ENCODE measurements at regions not wholly inside any gene's neighbourhood (a gene's known extent, or its start where the extent isn't known, plus 50 kb on each side); places are given as distances from the start of the nearest gene placed in this dataset.

DNA sequence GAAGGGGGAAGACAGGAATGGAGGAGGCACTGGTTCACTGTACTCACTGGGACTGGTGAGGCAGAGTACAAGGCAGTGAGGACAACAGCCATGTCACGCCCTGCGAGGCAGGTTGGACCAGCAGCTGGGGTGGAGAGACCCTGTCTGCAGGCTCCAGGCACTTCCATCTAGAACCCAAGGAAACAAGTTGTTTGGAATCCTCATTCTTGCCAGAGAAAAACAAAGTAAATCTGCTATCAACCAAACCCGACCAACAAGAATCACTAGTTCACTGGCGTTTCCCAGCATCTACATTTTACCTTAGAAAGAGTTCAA, 98.5 kb upstream of the CDYL start:
- no peak for ATAC-seq

DNA sequence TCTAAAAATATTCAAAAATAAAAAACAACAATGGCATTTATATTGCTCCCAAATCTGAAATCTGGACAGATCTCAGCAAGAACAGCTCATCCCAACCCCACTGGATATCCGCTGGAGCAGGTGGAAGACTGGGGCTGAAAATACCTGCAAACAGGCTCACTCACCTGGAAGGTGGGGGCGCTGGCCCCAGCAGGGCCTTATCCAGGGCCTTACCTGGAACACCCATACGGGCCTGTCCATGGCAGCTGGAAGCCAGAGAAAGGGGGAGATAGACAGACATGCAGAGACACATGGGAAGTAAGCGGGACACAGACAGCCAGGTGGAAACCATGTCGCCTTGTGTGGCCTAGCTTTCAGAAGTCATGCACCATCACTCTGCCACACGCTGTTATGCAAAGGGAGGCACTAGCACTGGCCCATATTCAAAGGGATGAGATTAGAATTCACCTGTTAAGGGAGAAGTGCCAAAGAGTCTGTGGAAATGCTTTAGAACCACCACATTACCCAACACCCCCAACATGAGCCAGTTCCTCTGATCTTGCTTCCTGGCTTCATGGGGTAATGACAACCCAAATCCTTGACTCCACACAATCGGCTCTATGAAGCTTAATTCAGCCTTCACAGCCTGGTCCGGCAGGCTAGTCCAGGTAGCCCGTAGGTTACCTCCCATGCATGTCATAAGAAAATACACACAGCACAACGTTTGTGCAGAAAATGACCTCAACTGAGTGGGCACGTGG, 99.0 kb upstream of the CDYL start:
- no peak for ATAC-seq
- TF ChIP-seq, protein P1, sequence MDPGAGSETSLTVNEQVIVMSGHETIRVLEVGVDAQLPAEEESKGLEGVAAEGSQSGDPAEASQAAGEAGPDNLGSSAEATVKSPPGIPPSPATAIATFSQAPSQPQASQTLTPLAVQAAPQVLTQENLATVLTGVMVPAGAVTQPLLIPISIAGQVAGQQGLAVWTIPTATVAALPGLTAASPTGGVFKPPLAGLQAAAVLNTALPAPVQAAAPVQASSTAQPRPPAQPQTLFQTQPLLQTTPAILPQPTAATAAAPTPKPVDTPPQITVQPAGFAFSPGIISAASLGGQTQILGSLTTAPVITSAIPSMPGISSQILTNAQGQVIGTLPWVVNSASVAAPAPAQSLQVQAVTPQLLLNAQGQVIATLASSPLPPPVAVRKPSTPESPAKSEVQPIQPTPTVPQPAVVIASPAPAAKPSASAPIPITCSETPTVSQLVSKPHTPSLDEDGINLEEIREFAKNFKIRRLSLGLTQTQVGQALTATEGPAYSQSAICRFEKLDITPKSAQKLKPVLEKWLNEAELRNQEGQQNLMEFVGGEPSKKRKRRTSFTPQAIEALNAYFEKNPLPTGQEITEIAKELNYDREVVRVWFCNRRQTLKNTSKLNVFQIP (CRISPR knock-in tag; IDR thresholded peaks at IDR 0.05; ENCODE audit: borderline replicate concordance, low read depth): no peak
- TF ChIP-seq ARNTL (CRISPR knock-in tag; IDR thresholded peaks at IDR 0.05; ENCODE audit: borderline replicate concordance, low read depth) (no peak), TCF4 (CRISPR knock-in tag; IDR thresholded peaks at IDR 0.05; ENCODE audit: borderline replicate concordance) (no peak), ZNF565 (CRISPR knock-in tag; conservative IDR thresholded peaks at IDR 0.05; ENCODE audit: low read depth) (no peak), ZFP3 (CRISPR knock-in tag; IDR thresholded peaks at IDR 0.05) (no peak)

More for the DNA sequence above, 98.5 kb upstream of the CDYL start:
- TF ChIP-seq ESRRG (CRISPR knock-in tag; IDR thresholded peaks at IDR 0.05): no peak
- TF ChIP-seq, protein P2, sequence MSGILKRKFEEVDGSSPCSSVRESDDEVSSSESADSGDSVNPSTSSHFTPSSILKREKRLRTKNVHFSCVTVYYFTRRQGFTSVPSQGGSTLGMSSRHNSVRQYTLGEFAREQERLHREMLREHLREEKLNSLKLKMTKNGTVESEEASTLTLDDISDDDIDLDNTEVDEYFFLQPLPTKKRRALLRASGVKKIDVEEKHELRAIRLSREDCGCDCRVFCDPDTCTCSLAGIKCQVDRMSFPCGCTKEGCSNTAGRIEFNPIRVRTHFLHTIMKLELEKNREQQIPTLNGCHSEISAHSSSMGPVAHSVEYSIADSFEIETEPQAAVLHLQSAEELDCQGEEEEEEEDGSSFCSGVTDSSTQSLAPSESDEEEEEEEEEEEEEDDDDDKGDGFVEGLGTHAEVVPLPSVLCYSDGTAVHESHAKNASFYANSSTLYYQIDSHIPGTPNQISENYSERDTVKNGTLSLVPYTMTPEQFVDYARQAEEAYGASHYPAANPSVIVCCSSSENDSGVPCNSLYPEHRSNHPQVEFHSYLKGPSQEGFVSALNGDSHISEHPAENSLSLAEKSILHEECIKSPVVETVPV (CRISPR knock-in tag; IDR thresholded peaks at IDR 0.05): no peak
- no peak for TF ChIP-seq ARNTL (CRISPR knock-in tag; IDR thresholded peaks at IDR 0.05; ENCODE audit: borderline replicate concordance, low read depth)
- TF ChIP-seq, protein P3, sequence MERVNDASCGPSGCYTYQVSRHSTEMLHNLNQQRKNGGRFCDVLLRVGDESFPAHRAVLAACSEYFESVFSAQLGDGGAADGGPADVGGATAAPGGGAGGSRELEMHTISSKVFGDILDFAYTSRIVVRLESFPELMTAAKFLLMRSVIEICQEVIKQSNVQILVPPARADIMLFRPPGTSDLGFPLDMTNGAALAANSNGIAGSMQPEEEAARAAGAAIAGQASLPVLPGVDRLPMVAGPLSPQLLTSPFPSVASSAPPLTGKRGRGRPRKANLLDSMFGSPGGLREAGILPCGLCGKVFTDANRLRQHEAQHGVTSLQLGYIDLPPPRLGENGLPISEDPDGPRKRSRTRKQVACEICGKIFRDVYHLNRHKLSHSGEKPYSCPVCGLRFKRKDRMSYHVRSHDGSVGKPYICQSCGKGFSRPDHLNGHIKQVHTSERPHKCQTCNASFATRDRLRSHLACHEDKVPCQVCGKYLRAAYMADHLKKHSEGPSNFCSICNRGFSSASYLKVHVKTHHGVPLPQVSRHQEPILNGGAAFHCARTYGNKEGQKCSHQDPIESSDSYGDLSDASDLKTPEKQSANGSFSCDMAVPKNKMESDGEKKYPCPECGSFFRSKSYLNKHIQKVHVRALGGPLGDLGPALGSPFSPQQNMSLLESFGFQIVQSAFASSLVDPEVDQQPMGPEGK (CRISPR knock-in tag; IDR thresholded peaks at IDR 0.05; ENCODE audit: borderline replicate concordance): no peak
- TF ChIP-seq RARB (CRISPR knock-in tag; IDR thresholded peaks at IDR 0.05): no peak
- TF ChIP-seq ZNF70 (CRISPR knock-in tag; IDR thresholded peaks at IDR 0.05): no peak
- no peak for TF ChIP-seq GLIS3 (CRISPR knock-in tag; IDR thresholded peaks at IDR 0.05)
- no peak for TF ChIP-seq PPARA (CRISPR knock-in tag; IDR thresholded peaks at IDR 0.05; ENCODE audit: borderline replicate concordance)
- TF ChIP-seq SNAI2 (CRISPR knock-in tag; IDR thresholded peaks at IDR 0.05): no peak
- TF ChIP-seq, protein P1 (CRISPR knock-in tag; IDR thresholded peaks at IDR 0.05; ENCODE audit: borderline replicate concordance, low read depth): no peak
- TF ChIP-seq BACH2 (CRISPR knock-in tag; IDR thresholded peaks at IDR 0.05; ENCODE audit: borderline replicate concordance): no peak
- no peak for TF ChIP-seq ISL1 (CRISPR knock-in tag; IDR thresholded peaks at IDR 0.05)
- TF ChIP-seq CREB5 (CRISPR knock-in tag; IDR thresholded peaks at IDR 0.05; ENCODE audit: low read depth): no peak
- no peak for TF ChIP-seq CSDC2 (CRISPR knock-in tag; IDR thresholded peaks at IDR 0.05)
- no peak for TF ChIP-seq ZFP3 (CRISPR knock-in tag; IDR thresholded peaks at IDR 0.05)
- TF ChIP-seq TCF4 (CRISPR knock-in tag; IDR thresholded peaks at IDR 0.05; ENCODE audit: borderline replicate concordance): no peak

GRCh38 chr6:4676016-4676415, 100.2 kb upstream of the CDYL start:
- ATAC-seq: no peak
- TF ChIP-seq CREB5 (CRISPR knock-in tag; IDR thresholded peaks at IDR 0.05; ENCODE audit: low read depth) (no peak), OSR1 (CRISPR knock-in tag; IDR thresholded peaks at IDR 0.05) (no peak), ZFP3 (CRISPR knock-in tag; IDR thresholded peaks at IDR 0.05) (no peak), CSDC2 (CRISPR knock-in tag; IDR thresholded peaks at IDR 0.05) (no peak), ZNF565 (CRISPR knock-in tag; conservative IDR thresholded peaks at IDR 0.05; ENCODE audit: low read depth) (no peak), PPARA (CRISPR knock-in tag; IDR thresholded peaks at IDR 0.05; ENCODE audit: borderline replicate concordance) (no peak), ARNTL (CRISPR knock-in tag; IDR thresholded peaks at IDR 0.05; ENCODE audit: borderline replicate concordance, low read depth) (no peak), GLIS3 (CRISPR knock-in tag; IDR thresholded peaks at IDR 0.05) (no peak), ZNF70 (CRISPR knock-in tag; IDR thresholded peaks at IDR 0.05) (no peak), ZC3H10 (CRISPR knock-in tag; IDR thresholded peaks at IDR 0.05) (no peak), RARB (CRISPR knock-in tag; IDR thresholded peaks at IDR 0.05) (no peak), ZFP30 (CRISPR knock-in tag; IDR thresholded peaks at IDR 0.05) (no peak)
- TF ChIP-seq, protein P1 (CRISPR knock-in tag; IDR thresholded peaks at IDR 0.05; ENCODE audit: borderline replicate concordance, low read depth): no peak
- TF ChIP-seq, protein P3 (CRISPR knock-in tag; IDR thresholded peaks at IDR 0.05; ENCODE audit: borderline replicate concordance): no peak

Data from SK-N-SH treated with all-trans-retinoic acid at 6 μM for 48 hours (cell line).